WTC11 (cell line): ENCODE measurements at regions not wholly inside any gene's neighbourhood (a gene's known extent, or its start where the extent isn't known, plus 50 kb on each side); places are given as distances from the start of the nearest gene placed in this dataset.

ENCODE experiments used
- ATAC-seq: fragments of 200-7000 bp; cut with Tn5 transposase; 2 replicates; pipeline ENCODE4 v1.10.0; 2021; ENCODE audit warnings: mild to moderate bottlenecking, moderate library complexity
- CTCF ChIA-PET: fragments of 300-600 bp; sonication (Branson Sonifier 250); formaldehyde crosslinking; loops from one replicate; lab custom pipeline; 2021; ENCODE audit warnings: antibody characterized with exemption; lab: Charles Lee
- POLR2A ChIA-PET: fragments of 350-600 bp; sonication (Branson Sonifier 250); formaldehyde crosslinking; loops from one replicate; lab custom pipeline; 2021; ENCODE audit warnings: antibody characterized with exemption; lab: Charles Lee
- DNase-seq: peaks from one replicate; pipeline ENCODE4 v3.0.0; 2021; ENCODE audit warnings: low spot score
- H3K27ac Mint-ChIP-seq: 2 replicates; pipeline ENCODE4 v1.8.0; 2021; ENCODE audit warnings: mixed read lengths
- H3K27me3 Mint-ChIP-seq: 2 replicates; pipeline ENCODE4 v1.8.0; 2021; ENCODE audit warnings: low read depth, mild to moderate bottlenecking, moderate library complexity, mixed read lengths
- H3K36me3 Mint-ChIP-seq: 2 replicates; pipeline ENCODE4 v1.8.0; 2021; ENCODE audit warnings: mixed read lengths
- H3K4me1 Mint-ChIP-seq: 2 replicates; pipeline ENCODE4 v1.8.0; 2022; ENCODE audit warnings: mixed read lengths
- H3K4me3 Mint-ChIP-seq: 2 replicates; pipeline ENCODE4 v1.8.0; 2021; ENCODE audit warnings: mild to moderate bottlenecking, moderate library complexity, mixed read lengths
- H3K9me3 Mint-ChIP-seq: 2 replicates; pipeline ENCODE4 v1.8.0; 2021; ENCODE audit warnings: mixed read lengths
- ATF2 ChIP-seq: sonication (generic); formaldehyde crosslinking; IDR thresholded peaks from 2 replicates; pipeline ENCODE4 v1.8.1; 2022; ENCODE audit warnings: low read depth, missing genetic modification reagents, borderline replicate concordance
- CTCF ChIP-seq: fragments of 200-600 bp; IDR thresholded peaks from 2 replicates; pipeline ENCODE4 v1.8.0; 2022; ENCODE audit warnings: antibody characterized with exemption
- ELF4 ChIP-seq: sonication (generic); formaldehyde crosslinking; IDR thresholded peaks from 2 replicates; pipeline ENCODE4 v1.8.1; 2022; ENCODE audit warnings: low read depth, mild to moderate bottlenecking, moderate library complexity, missing genetic modification reagents
- ESRRA ChIP-seq: sonication (generic); formaldehyde crosslinking; IDR thresholded peaks from 2 replicates; pipeline ENCODE4 v1.8.1; 2022; ENCODE audit warnings: mild to moderate bottlenecking, missing genetic modification reagents, borderline replicate concordance
- ETV6 ChIP-seq: sonication (generic); formaldehyde crosslinking; IDR thresholded peaks from 2 replicates; pipeline ENCODE4 v1.8.1; 2022; ENCODE audit warnings: mild to moderate bottlenecking, missing genetic modification reagents
- FOXP4 ChIP-seq: sonication (generic); formaldehyde crosslinking; IDR thresholded peaks from 2 replicates; pipeline ENCODE4 v1.8.0; 2022; ENCODE audit warnings: mild to moderate bottlenecking, missing genetic modification reagents
- RORB ChIP-seq: fragments of 250-450 bp; sonication (Bioruptor Pico); IDR thresholded peaks from 2 replicates; pipeline ENCODE4 v1.9.0; 2021; ENCODE audit warnings: mild to moderate bottlenecking
- TP53 ChIP-seq: sonication (generic); formaldehyde crosslinking; IDR thresholded peaks from 2 replicates; pipeline ENCODE4 v1.8.1; 2023; ENCODE audit warnings: mild to moderate bottlenecking, missing genetic modification reagents
- ZNF317 ChIP-seq: sonication (generic); formaldehyde crosslinking; IDR thresholded peaks from 2 replicates; pipeline ENCODE4 v1.8.1; 2023; ENCODE audit warnings: low read depth, mild to moderate bottlenecking, moderate library complexity, missing genetic modification reagents, borderline replicate concordance
- ZNF396 ChIP-seq: fragments of 250-450 bp; sonication (Bioruptor Pico); IDR thresholded peaks from 2 replicates; pipeline ENCODE4 v1.8.0; 2021; ENCODE audit warnings: mild to moderate bottlenecking, moderate library complexity, borderline replicate concordance
- TF ChIP-seq, protein P1 (sequence below): sonication (generic); formaldehyde crosslinking; conservative IDR thresholded peaks from 2 replicates; pipeline ENCODE4 v1.8.1; 2023; ENCODE audit warnings: mild to moderate bottlenecking, low read depth, missing genetic modification reagents, moderate library complexity
- TF ChIP-seq, protein P2 (sequence below): sonication (generic); formaldehyde crosslinking; IDR thresholded peaks from 2 replicates; pipeline ENCODE4 v1.8.1; 2023; ENCODE audit warnings: mild to moderate bottlenecking, missing genetic modification reagents
- TF ChIP-seq, protein P3 (sequence below): sonication (generic); formaldehyde crosslinking; conservative IDR thresholded peaks from 2 replicates; pipeline ENCODE4 v1.8.1; 2022; ENCODE audit warnings: mild to moderate bottlenecking, missing genetic modification reagents

DNA sequence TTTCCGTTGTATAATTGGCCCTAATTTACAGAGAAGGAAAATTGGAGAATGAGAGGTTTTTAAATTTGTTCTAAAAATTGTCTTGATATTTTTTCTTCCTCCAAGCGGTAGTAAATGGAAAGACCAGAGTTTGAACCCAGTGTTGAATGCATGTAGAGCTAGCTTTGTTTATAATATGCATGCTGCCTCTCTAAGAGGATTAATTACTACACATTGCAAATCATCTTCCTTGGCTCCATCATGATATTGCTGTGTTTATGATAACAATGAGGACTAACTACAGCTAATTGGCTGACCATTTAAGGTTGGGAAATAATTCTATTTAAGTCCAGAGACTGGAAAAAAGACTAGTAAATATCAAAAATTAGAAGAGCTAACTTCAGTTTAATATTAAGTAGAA lies 338.5 kb downstream of the PLK2 start:
- Mint-ChIP-seq H3K36me3 (no peaks in the 10 kb centered on the region), H3K27ac (no peak overlapping the region), H3K4me3 (no peak overlapping the region), H3K4me1 (0 out of 2 replicates have a peak, but pooled peaks cover 4% of the 10 kb centered on the region)
- CTCF ChIA-PET = no interaction called here
- no peak for DNase-seq
- TF ChIP-seq ESRRA (CRISPR knock-in tag) (no peak), ZNF396 (CRISPR knock-in tag) (no peak)
- TF ChIP-seq, all 79 proteins: peak for 0
- no peak for ATAC-seq
- Mint-ChIP-seq H3K9me3 (no peaks in the 10 kb centered on the region), H3K27me3 (no peaks in the 10 kb centered on the region)
- POLR2A ChIA-PET = no interaction called here

- ATAC-seq (no peak), DNase-seq (no peak)
- ChIA-PET CTCF (no interaction called here), POLR2A (no interaction called here)
- Mint-ChIP-seq H3K4me3 (no peak overlapping the region), H3K9me3 (0 out of 2 replicates have a peak, but pooled peaks cover 3% of the 10 kb centered on the region), H3K36me3 (no peaks in the 10 kb centered on the region), H3K27ac (no peak overlapping the region), H3K4me1 (no peaks in the 10 kb centered on the region), H3K27me3 (no peaks in the 10 kb centered on the region; the same call in 1 of the 2 replicates)
- TF ChIP-seq, protein P1, sequence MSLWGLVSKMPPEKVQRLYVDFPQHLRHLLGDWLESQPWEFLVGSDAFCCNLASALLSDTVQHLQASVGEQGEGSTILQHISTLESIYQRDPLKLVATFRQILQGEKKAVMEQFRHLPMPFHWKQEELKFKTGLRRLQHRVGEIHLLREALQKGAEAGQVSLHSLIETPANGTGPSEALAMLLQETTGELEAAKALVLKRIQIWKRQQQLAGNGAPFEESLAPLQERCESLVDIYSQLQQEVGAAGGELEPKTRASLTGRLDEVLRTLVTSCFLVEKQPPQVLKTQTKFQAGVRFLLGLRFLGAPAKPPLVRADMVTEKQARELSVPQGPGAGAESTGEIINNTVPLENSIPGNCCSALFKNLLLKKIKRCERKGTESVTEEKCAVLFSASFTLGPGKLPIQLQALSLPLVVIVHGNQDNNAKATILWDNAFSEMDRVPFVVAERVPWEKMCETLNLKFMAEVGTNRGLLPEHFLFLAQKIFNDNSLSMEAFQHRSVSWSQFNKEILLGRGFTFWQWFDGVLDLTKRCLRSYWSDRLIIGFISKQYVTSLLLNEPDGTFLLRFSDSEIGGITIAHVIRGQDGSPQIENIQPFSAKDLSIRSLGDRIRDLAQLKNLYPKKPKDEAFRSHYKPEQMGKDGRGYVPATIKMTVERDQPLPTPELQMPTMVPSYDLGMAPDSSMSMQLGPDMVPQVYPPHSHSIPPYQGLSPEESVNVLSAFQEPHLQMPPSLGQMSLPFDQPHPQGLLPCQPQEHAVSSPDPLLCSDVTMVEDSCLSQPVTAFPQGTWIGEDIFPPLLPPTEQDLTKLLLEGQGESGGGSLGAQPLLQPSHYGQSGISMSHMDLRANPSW (CRISPR knock-in tag) = no peak
- TF ChIP-seq, protein P2, sequence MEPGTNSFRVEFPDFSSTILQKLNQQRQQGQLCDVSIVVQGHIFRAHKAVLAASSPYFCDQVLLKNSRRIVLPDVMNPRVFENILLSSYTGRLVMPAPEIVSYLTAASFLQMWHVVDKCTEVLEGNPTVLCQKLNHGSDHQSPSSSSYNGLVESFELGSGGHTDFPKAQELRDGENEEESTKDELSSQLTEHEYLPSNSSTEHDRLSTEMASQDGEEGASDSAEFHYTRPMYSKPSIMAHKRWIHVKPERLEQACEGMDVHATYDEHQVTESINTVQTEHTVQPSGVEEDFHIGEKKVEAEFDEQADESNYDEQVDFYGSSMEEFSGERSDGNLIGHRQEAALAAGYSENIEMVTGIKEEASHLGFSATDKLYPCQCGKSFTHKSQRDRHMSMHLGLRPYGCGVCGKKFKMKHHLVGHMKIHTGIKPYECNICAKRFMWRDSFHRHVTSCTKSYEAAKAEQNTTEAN (CRISPR knock-in tag) = no peak
- TF ChIP-seq, protein P3, sequence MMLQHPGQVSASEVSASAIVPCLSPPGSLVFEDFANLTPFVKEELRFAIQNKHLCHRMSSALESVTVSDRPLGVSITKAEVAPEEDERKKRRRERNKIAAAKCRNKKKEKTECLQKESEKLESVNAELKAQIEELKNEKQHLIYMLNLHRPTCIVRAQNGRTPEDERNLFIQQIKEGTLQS (CRISPR knock-in tag) = no peak
- no peak for TF ChIP-seq ZNF317 (CRISPR knock-in tag)
- no peak for TF ChIP-seq CTCF
- no peak for TF ChIP-seq ELF4 (CRISPR knock-in tag)
- no peak for TF ChIP-seq FOXP4 (CRISPR knock-in tag)
- TF ChIP-seq TP53 = no peak
Observed at GRCh38 chr5:58117542-58117941, 342.3 kb downstream of the PLK2 start.

DNA sequence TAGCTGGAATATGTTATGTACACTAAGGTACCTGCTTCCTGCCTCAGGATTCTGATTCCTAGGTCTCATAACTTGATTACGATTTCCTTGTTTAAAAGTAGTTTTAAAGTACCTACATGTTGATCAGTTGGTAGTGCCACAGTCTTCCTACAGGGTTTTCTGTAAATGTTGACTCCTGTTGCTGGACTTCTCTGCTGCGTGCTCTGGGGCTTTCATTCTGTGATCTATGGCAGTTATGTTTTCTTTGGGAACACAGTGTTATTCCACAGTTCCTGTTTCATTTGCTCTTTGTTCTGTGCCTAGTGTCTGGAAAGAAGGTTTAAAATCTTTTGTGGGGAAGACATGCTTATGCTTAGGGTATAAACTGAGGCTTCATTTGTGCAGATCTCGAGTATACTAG lies 343.5 kb downstream of the PLK2 start:
- Mint-ChIP-seq H3K36me3 (no peaks in the 10 kb centered on the region), H3K4me3 (no peak overlapping the region), H3K4me1 (no peaks in the 10 kb centered on the region), H3K27ac (no peak overlapping the region), H3K9me3 (0 out of 2 replicates have a peak, but pooled peaks cover 3% of the 10 kb centered on the region), H3K27me3 (no peaks in the 10 kb centered on the region; the same call in 1 of the 2 replicates)
- POLR2A ChIA-PET = no interaction called here
- TF ChIP-seq, protein P2 (CRISPR knock-in tag) = no peak
- no peak for TF ChIP-seq ATF2 (CRISPR knock-in tag)
- TF ChIP-seq RORB (CRISPR knock-in tag) = no peak
- no peak for TF ChIP-seq ETV6 (CRISPR knock-in tag)
- DNase-seq = no peak
- no peak for ATAC-seq
- CTCF ChIA-PET = no interaction called here
